H9 (cell line): ENCODE measurements at regions not wholly inside any gene's neighbourhood (a gene's known extent, or its start where the extent isn't known, plus 50 kb on each side); places are given as distances from the start of the nearest gene placed in this dataset.

ENCODE experiments used
- DNase-seq: peaks from one replicate; pipeline ENCODE4 v3.0.0-alpha.2; 2017
- H2AFZ ChIP-seq: one replicate; pipeline ENCODE4 v1.6.1; 2013; ENCODE audit warnings: mild to moderate bottlenecking, low read length, control low read depth, moderate library complexity
- H2AK5ac ChIP-seq: 2 replicates; pipeline ENCODE4 v1.6.1; 2013; ENCODE audit warnings: low read length, control low read depth, mixed read lengths; ENCODE audit not compliant: insufficient read length
- H2BK120ac ChIP-seq: one replicate; pipeline ENCODE4 v1.6.1; 2013; ENCODE audit warnings: low read depth, mild to moderate bottlenecking, low read length, control low read depth, inconsistent platforms; ENCODE audit not compliant: poor library complexity, severe bottlenecking
- H2BK12ac ChIP-seq: 2 replicates; pipeline ENCODE4 v1.6.1; 2013; ENCODE audit warnings: low read length, control low read depth, mixed read lengths, low read depth; ENCODE audit not compliant: insufficient read length
- H2BK15ac ChIP-seq: 2 replicates; pipeline ENCODE4 v1.6.1; 2013; ENCODE audit warnings: low read depth, low read length, control low read depth
- H2BK20ac ChIP-seq: one replicate; pipeline ENCODE4 v1.6.1; 2013; ENCODE audit warnings: low read depth, mild to moderate bottlenecking, low read length, control low read depth, inconsistent platforms; ENCODE audit not compliant: poor library complexity, severe bottlenecking
- H2BK5ac ChIP-seq: 2 replicates; pipeline ENCODE4 v1.6.1; 2013; ENCODE audit warnings: low read length, control low read depth, mixed read lengths; ENCODE audit not compliant: insufficient read length
- H3K14ac ChIP-seq: 2 replicates; pipeline ENCODE4 v1.6.1; 2013; ENCODE audit warnings: low read length, control low read depth; ENCODE audit not compliant: insufficient read depth
- H3K18ac ChIP-seq: 2 replicates; pipeline ENCODE4 v1.6.1; 2013; ENCODE audit warnings: low read depth, mild to moderate bottlenecking, mixed read lengths, low read length, control low read depth; ENCODE audit not compliant: insufficient read length
- H3K23ac ChIP-seq: 2 replicates; pipeline ENCODE4 v1.6.1; 2013; ENCODE audit warnings: low read length, control low read depth, mixed read lengths, low read depth; ENCODE audit not compliant: insufficient read length
- H3K23me2 ChIP-seq: 2 replicates; pipeline ENCODE4 v1.6.1; 2013; ENCODE audit warnings: low read depth, mild to moderate bottlenecking, mixed read lengths, low read length, control low read depth; ENCODE audit not compliant: insufficient read length, poor library complexity, severe bottlenecking
- H3K27ac ChIP-seq: 2 replicates; pipeline ENCODE4 v1.5.1; 2013; ENCODE audit warnings: low read length, control low read depth, mixed read lengths, low read depth; ENCODE audit not compliant: insufficient read length
- H3K27me3 ChIP-seq: 2 replicates; pipeline ENCODE4 v1.6.1; 2013; ENCODE audit warnings: low read length, control low read depth, inconsistent platforms; ENCODE audit not compliant: insufficient read depth
- H3K4ac ChIP-seq: 2 replicates; pipeline ENCODE4 v1.6.1; 2013; ENCODE audit warnings: low read depth, mild to moderate bottlenecking, control low read depth, inconsistent platforms, low read length, moderate library complexity
- H3K4me1 ChIP-seq: 2 replicates; pipeline ENCODE4 v1.6.1; 2013; ENCODE audit warnings: low read length, control low read depth, inconsistent platforms; ENCODE audit not compliant: insufficient read depth
- H3K4me2 ChIP-seq: 2 replicates; pipeline ENCODE4 v1.6.1; 2013; ENCODE audit warnings: low read length, control low read depth, mixed read lengths; ENCODE audit not compliant: insufficient read length, insufficient read depth
- H3K56ac ChIP-seq: 2 replicates; pipeline ENCODE4 v1.6.1; 2013; ENCODE audit warnings: low read depth, mild to moderate bottlenecking, mixed read lengths, low read length, control low read depth; ENCODE audit not compliant: insufficient read length
- H3K79me1 ChIP-seq: 2 replicates; pipeline ENCODE4 v1.6.1; 2013; ENCODE audit warnings: low read depth, mild to moderate bottlenecking, moderate library complexity, low read length, control low read depth, inconsistent platforms; ENCODE audit not compliant: insufficient read depth, poor library complexity, severe bottlenecking
- H3K79me2 ChIP-seq: 2 replicates; pipeline ENCODE4 v1.6.1; 2013; ENCODE audit warnings: low read length, control low read depth, inconsistent platforms; ENCODE audit not compliant: insufficient read depth
- H3K9ac ChIP-seq: 2 replicates; pipeline ENCODE4 v1.6.1; 2013; ENCODE audit warnings: low read length, control low read depth, mixed read lengths; ENCODE audit not compliant: insufficient read length; ENCODE audit errors: extremely low read depth
- H3K9me3 ChIP-seq: one replicate; pipeline ENCODE4 v1.6.1; 2013; ENCODE audit warnings: low read depth, low read length, inconsistent platforms; ENCODE audit not compliant: control insufficient read depth
- H3T11ph ChIP-seq: one replicate; pipeline ENCODE4 v1.6.1; 2013; ENCODE audit warnings: mild to moderate bottlenecking, low read length, control low read depth, inconsistent platforms
- H4K20me1 ChIP-seq: one replicate; pipeline ENCODE4 v1.6.1; 2013; ENCODE audit not compliant: control insufficient read depth, insufficient read length, insufficient read depth
- H4K5ac ChIP-seq: 2 replicates; pipeline ENCODE4 v1.6.1; 2013; ENCODE audit warnings: low read depth, mild to moderate bottlenecking, mixed read lengths, low read length, control low read depth; ENCODE audit not compliant: insufficient read length
- H4K8ac ChIP-seq: replicated peaks from 2 replicates; pipeline ENCODE4 v1.6.1; 2013; ENCODE audit warnings: low read length, control low read depth, mixed read lengths, low read depth; ENCODE audit not compliant: insufficient read length
- H4K91ac ChIP-seq: 2 replicates; pipeline ENCODE4 v1.6.1; 2013; ENCODE audit warnings: low read depth, mild to moderate bottlenecking, moderate library complexity, mixed read lengths, low read length, control low read depth; ENCODE audit not compliant: insufficient read length
- H3K27ac Mint-ChIP-seq, 3 experiments: 2 replicates in 2 of 3; 3 replicates in 1 of 3; pipeline ENCODE4 v1.8.0; 2020 to 2021; ENCODE audit warnings: mixed read lengths in 3 of 3, mild to moderate bottlenecking in 1 of 3, moderate library complexity in 1 of 3
- H3K27me3 Mint-ChIP-seq: 2 replicates; pipeline ENCODE4 v1.8.0; 2021; ENCODE audit warnings: low read depth, mild to moderate bottlenecking, moderate library complexity, mixed read lengths
- H3K36me3 Mint-ChIP-seq, 3 experiments: 2 replicates in 2 of 3; 3 replicates in 1 of 3; pipeline ENCODE4 v1.8.0; 2020 to 2021; ENCODE audit warnings: low read depth in 3 of 3, mixed read lengths in 3 of 3; ENCODE audit not compliant: insufficient read depth in 1 of 3
- H3K4me1 Mint-ChIP-seq, 2 experiments: 2 replicates each; pipeline ENCODE4 v1.8.0; 2020; ENCODE audit warnings: mixed read lengths in 2 of 2
- H3K4me3 Mint-ChIP-seq, 2 experiments: 2 replicates in 1 of 2; 3 replicates in 1 of 2; pipeline ENCODE4 v1.8.0; 2020 to 2021; ENCODE audit warnings: mild to moderate bottlenecking in 2 of 2, mixed read lengths in 2 of 2, moderate library complexity in 1 of 2
- H3K9me3 Mint-ChIP-seq, 2 experiments: 2 replicates in 1 of 2; 3 replicates in 1 of 2; pipeline ENCODE4 v1.8.0; 2020; ENCODE audit warnings: mild to moderate bottlenecking in 2 of 2, mixed read lengths in 2 of 2, moderate library complexity in 1 of 2
- CTCF ChIP-seq: fragments of 200-600 bp; sonication (generic); conservative IDR thresholded peaks from 3 replicates; pipeline ENCODE4 v1.8.0; 2021; ENCODE audit warnings: antibody characterized with exemption, mild to moderate bottlenecking
- WGBS: extraction: QIAGEN DNeasy Blood & Tissue Kit; methylation state at CpG from one replicate; pipeline ENCODE4 v1.1.7; 2013; ENCODE audit warnings: missing lambda C conversion rate, low lambda C conversion rate, mixed read lengths; ENCODE audit not compliant: insufficient read length; ENCODE audit errors: extremely low coverage; 5-methylcytosine and 5-hydroxymethylcytosine counted together

- no peak for TF ChIP-seq CTCF
- no peak overlapping the region for H2BK120ac ChIP-seq
- H4K5ac ChIP-seq, result no peak overlapping the region
- H2AK5ac ChIP-seq, result no peak overlapping the region
- no peak overlapping the region for H3K18ac ChIP-seq
- H3K56ac ChIP-seq, result no peak overlapping the region
- no peaks in the 10 kb centered on the region for H3K4me1 ChIP-seq
- peaks cover 0 to 8% (median 4%) of the 10 kb centered on the region in 3 experiments; a peak in 3 of 7 replicates for H3K36me3 Mint-ChIP-seq
- H3K27ac Mint-ChIP-seq, result no peak overlapping the region
- no peak overlapping the region for H3K9ac ChIP-seq
- no CpG with 5 or more reads among the region's 3 CpGs for WGBS
- H4K8ac ChIP-seq, result no peak overlapping the region
- H3K9me3 Mint-ChIP-seq, result peaks cover 0 to 9% of the 10 kb centered on the region in 2 experiments; a peak in 3 of 5 replicates
- H3K14ac ChIP-seq, result no peak overlapping the region
- no peaks in the 10 kb centered on the region for H3K23me2 ChIP-seq
- no peak overlapping the region for H3K4me2 ChIP-seq
- no peak overlapping the region for H2BK12ac ChIP-seq
- H2BK5ac ChIP-seq, result no peak overlapping the region
- H4K91ac ChIP-seq, result no peak overlapping the region
- H3K27ac ChIP-seq, result no peak overlapping the region
- no peak overlapping the region for H3T11ph ChIP-seq
- no peaks in the 10 kb centered on the region for H3K79me2 ChIP-seq
- H4K20me1 ChIP-seq, result no peaks in the 10 kb centered on the region
- no peak overlapping the region for H3K4ac ChIP-seq
- no peak for DNase-seq
- no peak overlapping the region; the same call in 1 of the 2 replicates for H2BK15ac ChIP-seq
- H3K23ac ChIP-seq, result no peak overlapping the region
- H3K4me3 Mint-ChIP-seq, result no peak overlapping the region
- H2AFZ ChIP-seq, result no peak overlapping the region
- H3K4me1 Mint-ChIP-seq, result no peaks in the 10 kb centered on the region
- H3K27me3 ChIP-seq, result no peaks in the 10 kb centered on the region
- H3K9me3 ChIP-seq, result no peaks in the 10 kb centered on the region
- no peaks in the 10 kb centered on the region for H3K27me3 Mint-ChIP-seq
- no peaks in the 10 kb centered on the region for H3K79me1 ChIP-seq
- H2BK20ac ChIP-seq, result no peak overlapping the region
These were observed 1756.0 kb downstream of the C4orf33 start for GRCh38 chr4:130851932-130852331.
